ENCODE measurements at regions not wholly inside any gene's neighbourhood (a gene's known extent, or its start where the extent isn't known, plus 50 kb on each side); places are given as distances from the start of the nearest gene placed in this dataset.

GRCh38 chr2:187718092-187718491 lies 163.9 kb upstream of the TFPI start:
- Histone ChIP-seq H3K9ac (ENCODE audit: low read depth in 1 of 2, low read length in 2 of 2) (no peak overlapping the region), H3K36me3 (ENCODE audit: control insufficient read depth in 4 of 4, insufficient read depth in 3 of 4, low read depth in 1 of 4, low read length in 3 of 4) (no peaks in the 10 kb centered on the region), H3K9me3 (ENCODE audit: control insufficient read depth in 4 of 4, low read length in 3 of 4) (peaks cover 0 to 4% (median 0%) of the 10 kb centered on the region in 4 donors), H3K27ac (ENCODE audit: low read depth in 1 of 2, low read length in 2 of 2) (no peak overlapping the region), H3K4me1 (ENCODE audit: control insufficient read depth in 4 of 4, insufficient read depth in 4 of 4, low read length in 3 of 4) (no peaks in the 10 kb centered on the region), H3K4me3 (ENCODE audit: low read depth in 1 of 3, low read length in 3 of 3) (no peak overlapping the region), H3K27me3 (ENCODE audit: control insufficient read depth in 4 of 4, insufficient read depth in 4 of 4, low read length in 3 of 4) (no peaks in the 10 kb centered on the region)
- no peak for DNase-seq (ENCODE audit: low spot score)
- 54% methylated on average over 1 of the region's 1 CpG for WGBS
- TF ChIP-seq GABPA (IDR thresholded peaks at IDR 0.05 in 1 of 2, conservative IDR thresholded peaks at IDR 0.05 in 1 of 2), result no peak
- no peak for TF ChIP-seq RXRA (IDR thresholded peaks at IDR 0.05)
- no peak for TF ChIP-seq RAD21 (IDR thresholded peaks at IDR 0.05)
- no peak for TF ChIP-seq NR2F2 (IDR thresholded peaks at IDR 0.05)
- TF ChIP-seq, protein P1, sequence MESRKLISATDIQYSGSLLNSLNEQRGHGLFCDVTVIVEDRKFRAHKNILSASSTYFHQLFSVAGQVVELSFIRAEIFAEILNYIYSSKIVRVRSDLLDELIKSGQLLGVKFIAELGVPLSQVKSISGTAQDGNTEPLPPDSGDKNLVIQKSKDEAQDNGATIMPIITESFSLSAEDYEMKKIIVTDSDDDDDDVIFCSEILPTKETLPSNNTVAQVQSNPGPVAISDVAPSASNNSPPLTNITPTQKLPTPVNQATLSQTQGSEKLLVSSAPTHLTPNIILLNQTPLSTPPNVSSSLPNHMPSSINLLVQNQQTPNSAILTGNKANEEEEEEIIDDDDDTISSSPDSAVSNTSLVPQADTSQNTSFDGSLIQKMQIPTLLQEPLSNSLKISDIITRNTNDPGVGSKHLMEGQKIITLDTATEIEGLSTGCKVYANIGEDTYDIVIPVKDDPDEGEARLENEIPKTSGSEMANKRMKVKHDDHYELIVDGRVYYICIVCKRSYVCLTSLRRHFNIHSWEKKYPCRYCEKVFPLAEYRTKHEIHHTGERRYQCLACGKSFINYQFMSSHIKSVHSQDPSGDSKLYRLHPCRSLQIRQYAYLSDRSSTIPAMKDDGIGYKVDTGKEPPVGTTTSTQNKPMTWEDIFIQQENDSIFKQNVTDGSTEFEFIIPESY (IDR thresholded peaks at IDR 0.05), result no peak
- TF ChIP-seq, protein P2, sequence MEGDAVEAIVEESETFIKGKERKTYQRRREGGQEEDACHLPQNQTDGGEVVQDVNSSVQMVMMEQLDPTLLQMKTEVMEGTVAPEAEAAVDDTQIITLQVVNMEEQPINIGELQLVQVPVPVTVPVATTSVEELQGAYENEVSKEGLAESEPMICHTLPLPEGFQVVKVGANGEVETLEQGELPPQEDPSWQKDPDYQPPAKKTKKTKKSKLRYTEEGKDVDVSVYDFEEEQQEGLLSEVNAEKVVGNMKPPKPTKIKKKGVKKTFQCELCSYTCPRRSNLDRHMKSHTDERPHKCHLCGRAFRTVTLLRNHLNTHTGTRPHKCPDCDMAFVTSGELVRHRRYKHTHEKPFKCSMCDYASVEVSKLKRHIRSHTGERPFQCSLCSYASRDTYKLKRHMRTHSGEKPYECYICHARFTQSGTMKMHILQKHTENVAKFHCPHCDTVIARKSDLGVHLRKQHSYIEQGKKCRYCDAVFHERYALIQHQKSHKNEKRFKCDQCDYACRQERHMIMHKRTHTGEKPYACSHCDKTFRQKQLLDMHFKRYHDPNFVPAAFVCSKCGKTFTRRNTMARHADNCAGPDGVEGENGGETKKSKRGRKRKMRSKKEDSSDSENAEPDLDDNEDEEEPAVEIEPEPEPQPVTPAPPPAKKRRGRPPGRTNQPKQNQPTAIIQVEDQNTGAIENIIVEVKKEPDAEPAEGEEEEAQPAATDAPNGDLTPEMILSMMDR (IDR thresholded peaks at IDR 0.05; ENCODE audit: low read depth, low read length, missing input control), result no peak

- H3K4me1 ChIP-seq (ENCODE audit: control insufficient read depth in 4 of 4, insufficient read depth in 4 of 4, low read length in 3 of 4), result no peaks in the 10 kb centered on the region
- no peak for DNase-seq (ENCODE audit: low spot score)
- H3K36me3 ChIP-seq (ENCODE audit: control insufficient read depth in 4 of 4, insufficient read depth in 3 of 4, low read depth in 1 of 4, low read length in 3 of 4), result no peaks in the 10 kb centered on the region
- H3K27ac ChIP-seq (ENCODE audit: low read depth in 1 of 2, low read length in 2 of 2), result no peak overlapping the region
- H3K4me3 ChIP-seq (ENCODE audit: low read depth in 1 of 3, low read length in 3 of 3), result no peak overlapping the region
- 89% methylated on average over 2 of the region's 2 CpGs for WGBS
- TF ChIP-seq GABPA (IDR thresholded peaks at IDR 0.05 in 1 of 2, conservative IDR thresholded peaks at IDR 0.05 in 1 of 2), result no peak
- TF ChIP-seq, protein P3, sequence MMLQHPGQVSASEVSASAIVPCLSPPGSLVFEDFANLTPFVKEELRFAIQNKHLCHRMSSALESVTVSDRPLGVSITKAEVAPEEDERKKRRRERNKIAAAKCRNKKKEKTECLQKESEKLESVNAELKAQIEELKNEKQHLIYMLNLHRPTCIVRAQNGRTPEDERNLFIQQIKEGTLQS (IDR thresholded peaks at IDR 0.05), result no peak
- TF ChIP-seq NR2F2 (IDR thresholded peaks at IDR 0.05), result no peak
- TF ChIP-seq, protein P1 (IDR thresholded peaks at IDR 0.05), result no peak
- no peak for TF ChIP-seq SP1 (IDR thresholded peaks at IDR 0.05)
- TF ChIP-seq JUND (IDR thresholded peaks at IDR 0.05), result no peak
- TF ChIP-seq RAD21 (IDR thresholded peaks at IDR 0.05), result no peak
- TF ChIP-seq EGR1 (IDR thresholded peaks at IDR 0.05; ENCODE audit: low read depth in 2 of 2), result no peak
- TF ChIP-seq, protein P2 (IDR thresholded peaks at IDR 0.05; ENCODE audit: low read depth, low read length, missing input control), result no peak
- no peak for TF ChIP-seq HNF4G (IDR thresholded peaks at IDR 0.05)
- no peak for TF ChIP-seq FOXA2 (IDR thresholded peaks at IDR 0.05)
- no peak for TF ChIP-seq YY1 (IDR thresholded peaks at IDR 0.05)
- TF ChIP-seq REST (IDR thresholded peaks at IDR 0.05), result no peak
- TF ChIP-seq, protein P4, sequence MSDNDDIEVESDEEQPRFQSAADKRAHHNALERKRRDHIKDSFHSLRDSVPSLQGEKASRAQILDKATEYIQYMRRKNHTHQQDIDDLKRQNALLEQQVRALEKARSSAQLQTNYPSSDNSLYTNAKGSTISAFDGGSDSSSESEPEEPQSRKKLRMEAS (IDR thresholded peaks at IDR 0.05), result no peak
- H3K9me3 ChIP-seq (ENCODE audit: control insufficient read depth in 4 of 4, low read length in 3 of 4), result peaks cover 0 to 4% (median 0%) of the 10 kb centered on the region in 4 donors
- no peaks in the 10 kb centered on the region for H3K27me3 ChIP-seq (ENCODE audit: control insufficient read depth in 4 of 4, insufficient read depth in 4 of 4, low read length in 3 of 4)
- no peak overlapping the region for H3K9ac ChIP-seq (ENCODE audit: low read depth in 1 of 2, low read length in 2 of 2)
These were observed 165.3 kb upstream of the TFPI start for GRCh38 chr2:187719510-187719909.

Measured in liver (tissue), 8 donors.